ENCODE measurements at regions not wholly inside any gene's neighbourhood (a gene's known extent, or its start where the extent isn't known, plus 50 kb on each side); places are given as distances from the start of the nearest gene placed in this dataset.

GRCh38 chr15:69661446-69661845 lies 208.8 kb downstream of the RPLP1 start:
- TF ChIP-seq CTCF (IDR thresholded peaks at IDR 0.05) = no peak
- no peak for TF ChIP-seq POLR2A (IDR thresholded peaks at IDR 0.05)
